ENCODE measurements at regions not wholly inside any gene's neighbourhood (a gene's known extent, or its start where the extent isn't known, plus 50 kb on each side); places are given as distances from the start of the nearest gene placed in this dataset.

DNA sequence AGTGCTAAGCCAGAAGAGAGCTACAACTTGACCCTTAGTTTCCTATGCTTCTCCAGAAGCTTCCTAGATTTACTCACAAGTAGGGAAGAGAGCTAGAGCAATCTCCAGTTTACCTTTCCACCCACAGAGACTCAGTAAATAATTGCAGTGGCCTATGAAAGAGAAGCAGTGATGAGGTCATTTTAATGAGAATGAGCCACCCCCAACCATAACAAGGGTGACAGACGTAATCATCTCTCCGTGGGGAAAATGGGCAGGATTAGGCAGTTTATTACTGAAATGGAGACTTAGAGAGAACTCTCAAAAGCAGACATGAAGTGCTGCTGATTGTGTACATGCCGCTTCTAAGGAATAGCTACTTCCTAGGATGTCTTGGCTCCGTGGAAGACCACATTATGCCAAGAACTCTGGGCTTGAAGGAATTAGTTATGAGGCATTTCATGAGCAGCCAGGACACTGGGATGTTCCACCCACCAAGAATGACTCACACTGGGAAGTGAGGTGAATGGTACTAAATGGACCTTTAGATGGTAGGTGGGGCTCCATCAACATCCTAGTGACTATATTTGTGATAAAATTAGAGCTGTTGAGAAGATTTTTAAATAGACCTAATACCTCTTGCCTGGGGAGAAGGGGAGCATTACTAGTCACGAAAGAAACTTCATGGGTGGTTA lies 160.9 kb downstream of the EDEM1 start (continued):
- TF ChIP-seq, protein P1, sequence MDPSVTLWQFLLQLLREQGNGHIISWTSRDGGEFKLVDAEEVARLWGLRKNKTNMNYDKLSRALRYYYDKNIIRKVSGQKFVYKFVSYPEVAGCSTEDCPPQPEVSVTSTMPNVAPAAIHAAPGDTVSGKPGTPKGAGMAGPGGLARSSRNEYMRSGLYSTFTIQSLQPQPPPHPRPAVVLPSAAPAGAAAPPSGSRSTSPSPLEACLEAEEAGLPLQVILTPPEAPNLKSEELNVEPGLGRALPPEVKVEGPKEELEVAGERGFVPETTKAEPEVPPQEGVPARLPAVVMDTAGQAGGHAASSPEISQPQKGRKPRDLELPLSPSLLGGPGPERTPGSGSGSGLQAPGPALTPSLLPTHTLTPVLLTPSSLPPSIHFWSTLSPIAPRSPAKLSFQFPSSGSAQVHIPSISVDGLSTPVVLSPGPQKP (IDR thresholded peaks at IDR 0.05; ENCODE audit: low read depth, low read length), result no peak
- TF ChIP-seq POLR2A (IDR thresholded peaks at IDR 0.05; ENCODE audit: low read length) (no peak), HOXA7 (CRISPR knock-in tag; IDR thresholded peaks at IDR 0.05) (no peak), RARB (CRISPR knock-in tag; IDR thresholded peaks at IDR 0.05) (no peak), ZFP36 (IDR thresholded peaks at IDR 0.05; ENCODE audit: borderline replicate concordance, partially characterized antibody) (no peak)

- Histone ChIP-seq H3K4me1 (peaks cover 5% of the 10 kb centered on the region; the same call in 1 of the 3 replicates), H3K4me2 (no peak overlapping the region), H3K9me3 (peaks cover 21% of the 10 kb centered on the region; the same call in 2 of the 3 replicates), H3K4me3 (no peak overlapping the region), H3K27ac (peak overlapping the region; percentile 25 to 51; a peak in 4 of 6 replicates)
- ATAC-seq (peak; percentile 49 to 66; a peak in 4 of 6 replicates), DNase-seq (ENCODE audit: low read depth in 1 of 2, low spot score in 1 of 2) (peak; percentile 18 to 75), FAIRE-seq (no peak)
- POLR2A ChIA-PET, result no interaction called here
- WGBS (ENCODE audit: missing lambda C conversion rate), result 41% methylated on average over 2 of the region's 2 CpGs
- TF ChIP-seq MAZ (IDR thresholded peaks at IDR 0.05; ENCODE audit: borderline replicate concordance, low read depth, low read length), result no peak
- TF ChIP-seq, protein P2, sequence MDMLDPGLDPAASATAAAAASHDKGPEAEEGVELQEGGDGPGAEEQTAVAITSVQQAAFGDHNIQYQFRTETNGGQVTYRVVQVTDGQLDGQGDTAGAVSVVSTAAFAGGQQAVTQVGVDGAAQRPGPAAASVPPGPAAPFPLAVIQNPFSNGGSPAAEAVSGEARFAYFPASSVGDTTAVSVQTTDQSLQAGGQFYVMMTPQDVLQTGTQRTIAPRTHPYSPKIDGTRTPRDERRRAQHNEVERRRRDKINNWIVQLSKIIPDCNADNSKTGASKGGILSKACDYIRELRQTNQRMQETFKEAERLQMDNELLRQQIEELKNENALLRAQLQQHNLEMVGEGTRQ (IDR thresholded peaks at IDR 0.05), result no peak
- TF ChIP-seq RAD21 (conservative IDR thresholded peaks at IDR 0.05 in 1 of 2, IDR thresholded peaks at IDR 0.05 in 1 of 2), result no peak
- no peak for TF ChIP-seq HOXA7 (CRISPR knock-in tag; IDR thresholded peaks at IDR 0.05)
- TF ChIP-seq E2F6 (IDR thresholded peaks at IDR 0.05; ENCODE audit: borderline replicate concordance, low read depth), result no peak
- TF ChIP-seq MAFK (IDR thresholded peaks at IDR 0.05; ENCODE audit: partially characterized antibody), result peak; percentile 94
- TF ChIP-seq ESRRA (IDR thresholded peaks at IDR 0.05; ENCODE audit: borderline replicate concordance, low read length), result no peak
- TF ChIP-seq NFE2L2 (conservative IDR thresholded peaks at IDR 0.05; ENCODE audit: low read length), result peak; percentile 85
- TF ChIP-seq RARB (CRISPR knock-in tag; IDR thresholded peaks at IDR 0.05), result no peak
- CTCF ChIA-PET, result interaction anchor here (0.6 kb wide), 1 partner anchor 1345 kb away, joined by 3 read pairs; no protein-coding TSS in a partner anchor
These were observed 161.8 kb downstream of the EDEM1 start for GRCh38 chr3:5349343-5349742.

DNA sequence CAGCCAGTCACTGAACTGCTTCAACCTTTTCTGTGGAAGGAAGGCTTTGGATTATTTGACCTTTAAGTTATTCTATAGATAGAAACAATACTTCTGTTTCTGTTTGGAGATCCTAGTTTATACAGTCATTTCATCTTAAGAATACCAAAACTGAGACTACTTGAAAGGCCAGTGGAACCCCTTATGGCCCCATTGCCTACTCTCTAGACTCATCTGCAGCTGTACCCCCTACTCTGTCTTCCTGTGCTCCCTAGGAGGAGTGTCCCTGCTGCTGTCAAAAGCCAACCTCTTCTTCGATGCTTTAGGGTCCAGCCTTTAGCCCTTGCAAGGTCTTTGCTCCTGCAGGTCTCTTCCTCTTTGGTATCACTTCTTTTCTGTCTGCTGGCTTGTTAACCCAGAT lies 169.6 kb downstream of the EDEM1 start:
- ChIA-PET CTCF (no interaction called here), POLR2A (no interaction called here)
- ATAC-seq, result no peak
- WGBS (ENCODE audit: missing lambda C conversion rate), result 6% methylated on average over 1 of the region's 1 CpG
- no peak for TF ChIP-seq MAZ (IDR thresholded peaks at IDR 0.05; ENCODE audit: borderline replicate concordance, low read depth, low read length)
- DNase-seq (ENCODE audit: low read depth in 1 of 2, low spot score in 1 of 2), result no peak
- Histone ChIP-seq H3K4me1 (no peaks in the 10 kb centered on the region), H3K4me2 (no peak overlapping the region), H3K4me3 (no peak overlapping the region), H3K9me3 (peaks cover 12% of the 10 kb centered on the region), H3K27ac (no peak overlapping the region)
- no peak for FAIRE-seq

DNA sequence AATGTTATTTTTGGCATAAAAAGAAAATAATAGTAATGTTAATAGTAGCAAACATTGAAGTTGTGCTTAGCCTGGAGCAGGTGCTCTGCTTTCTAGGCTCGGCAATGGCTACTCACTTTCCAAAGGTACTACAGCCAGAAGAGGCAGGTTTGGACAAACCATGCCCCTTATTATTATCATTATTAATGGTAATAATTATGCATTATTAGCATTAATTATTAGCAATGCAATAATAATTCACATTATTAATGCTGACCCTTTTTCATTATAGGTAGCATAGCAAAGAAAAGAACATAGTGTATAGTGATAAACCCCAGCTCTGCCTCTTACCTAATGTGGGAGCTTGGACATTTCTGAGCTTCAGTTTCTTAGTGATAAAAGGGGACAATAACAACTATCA lies 171.4 kb downstream of the EDEM1 start:
- no peak for FAIRE-seq
- TF ChIP-seq RAD21 (conservative IDR thresholded peaks at IDR 0.05 in 1 of 2, IDR thresholded peaks at IDR 0.05 in 1 of 2), result no peak
- no peak for TF ChIP-seq CHD4 (IDR thresholded peaks at IDR 0.05; ENCODE audit: borderline replicate concordance)
- TF ChIP-seq CBX2 (IDR thresholded peaks at IDR 0.05; ENCODE audit: borderline replicate concordance, low read depth), result no peak
- TF ChIP-seq EHMT2 (IDR thresholded peaks at IDR 0.05; ENCODE audit: low read depth), result no peak
- no peak for TF ChIP-seq CHD2 (IDR thresholded peaks at IDR 0.05; ENCODE audit: low read length, partially characterized antibody)
- TF ChIP-seq FOXS1 (CRISPR knock-in tag; IDR thresholded peaks at IDR 0.05), result no peak
- TF ChIP-seq ZSCAN20 (CRISPR knock-in tag; IDR thresholded peaks at IDR 0.05), result no peak
- TF ChIP-seq, protein P3, sequence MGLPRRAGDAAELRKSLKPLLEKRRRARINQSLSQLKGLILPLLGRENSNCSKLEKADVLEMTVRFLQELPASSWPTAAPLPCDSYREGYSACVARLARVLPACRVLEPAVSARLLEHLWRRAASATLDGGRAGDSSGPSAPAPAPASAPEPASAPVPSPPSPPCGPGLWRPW (IDR thresholded peaks at IDR 0.05), result no peak
- no peak for TF ChIP-seq MAZ (IDR thresholded peaks at IDR 0.05; ENCODE audit: borderline replicate concordance, low read depth, low read length)
- Histone ChIP-seq H3K4me3 (no peak overlapping the region), H3K4me2 (no peak overlapping the region), H3K27ac (no peak overlapping the region), H3K4me1 (no peaks in the 10 kb centered on the region), H3K9me3 (peaks cover 12% of the 10 kb centered on the region)
- no peak for ATAC-seq
- WGBS (ENCODE audit: missing lambda C conversion rate), result 55% methylated on average over 1 of the region's 1 CpG
- DNase-seq (ENCODE audit: low read depth in 1 of 2, low spot score in 1 of 2), result no peak
- CTCF ChIA-PET, result no interaction called here
- POLR2A ChIA-PET, result no interaction called here

All from A549 (cell line).